GM12873 (cell line): ENCODE measurements at regions not wholly inside any gene's neighbourhood (a gene's known extent, or its start where the extent isn't known, plus 50 kb on each side); places are given as distances from the start of the nearest gene placed in this dataset.

Experiments used
- CTCF ChIP-seq: IDR thresholded peaks from 2 replicates; pipeline ENCODE4 v1.5.1; 2012; ENCODE audit warnings: low read depth, mild to moderate bottlenecking, moderate library complexity, low read length, control low read depth; ENCODE audit not compliant: insufficient read depth; ENCODE audit errors: missing control alignments

GRCh38 chr5:53369681-53370080 lies 110.7 kb upstream of the FST start:
- TF ChIP-seq CTCF, result no peak

- no peak for TF ChIP-seq CTCF
These were observed 106.8 kb upstream of the FST start for GRCh38 chr5:53373451-53374158.

- TF ChIP-seq CTCF, result no peak
These were observed 103.6 kb upstream of the FST start for GRCh38 chr5:53376853-53377252.

GRCh38 chr5:53378190-53378589 lies 102.2 kb upstream of the FST start:
- no peak for TF ChIP-seq CTCF

GRCh38 chr5:53378590-53379247 lies 101.7 kb upstream of the FST start:
- no peak for TF ChIP-seq CTCF

GRCh38 chr5:53386341-53386740 lies 94.1 kb upstream of the FST start:
- no peak for TF ChIP-seq CTCF

- TF ChIP-seq CTCF, result no peak
These were observed 91.3 kb upstream of the FST start for GRCh38 chr5:53389093-53389492.
